ENCODE measurements at regions not wholly inside any gene's neighbourhood (a gene's known extent, or its start where the extent isn't known, plus 50 kb on each side); places are given as distances from the start of the nearest gene placed in this dataset.
"Not testable (repeated sequence)": the region's sequence is repeated elsewhere in the genome, so short reads cannot be mapped to it uniquely, and the experiment has no call there.

DNA sequence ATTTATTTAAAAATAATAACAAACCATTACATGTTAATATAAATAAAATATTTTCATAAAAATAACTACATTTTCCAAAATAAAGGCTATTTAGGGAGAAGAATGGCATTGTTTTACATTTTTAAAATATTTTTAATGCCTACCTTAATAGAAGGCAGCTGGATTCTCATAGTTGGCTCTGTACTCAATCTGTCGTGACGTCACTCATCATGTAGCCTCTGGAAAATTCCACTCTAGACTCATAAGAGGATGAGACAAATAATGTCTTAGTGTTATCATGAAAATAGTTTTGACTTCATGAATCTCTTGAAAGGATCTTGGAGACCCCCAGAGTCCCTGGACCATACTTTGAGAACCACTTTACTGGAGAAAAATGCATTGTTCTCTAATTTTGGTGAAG is 93.1 kb downstream of the NXNL2 start (continued):
- TF ChIP-seq FOXA1 (IDR thresholded peaks at IDR 0.05): no peak

GRCh38 chr9:88628811-88629210 is 93.8 kb downstream of the NXNL2 start:
- Histone ChIP-seq H3K27me3 (ENCODE audit: control insufficient read depth in 4 of 4, insufficient read depth in 4 of 4, low read length in 3 of 4) (no peaks in the 10 kb centered on the region), H3K9me3 (ENCODE audit: control insufficient read depth in 4 of 4, low read length in 3 of 4) (peaks cover 0 to 3% (median 0%) of the 10 kb centered on the region in 4 donors), H3K36me3 (ENCODE audit: control insufficient read depth in 4 of 4, insufficient read depth in 3 of 4, low read depth in 1 of 4, low read length in 3 of 4) (no peaks in the 10 kb centered on the region), H3K9ac (ENCODE audit: low read depth in 1 of 2, low read length in 2 of 2) (no peak overlapping the region), H3K4me1 (ENCODE audit: control insufficient read depth in 4 of 4, insufficient read depth in 4 of 4, low read length in 3 of 4) (no peaks in the 10 kb centered on the region), H3K27ac (ENCODE audit: low read depth in 1 of 2, low read length in 2 of 2) (no peak overlapping the region), H3K4me3 (ENCODE audit: low read depth in 1 of 3, low read length in 3 of 3) (no peak overlapping the region)
- TF ChIP-seq RXRA (IDR thresholded peaks at IDR 0.05) (no peak), HNF4A (conservative IDR thresholded peaks at IDR 0.05) (no peak), EGR1 (IDR thresholded peaks at IDR 0.05; ENCODE audit: low read depth in 2 of 2) (no peak), YY1 (IDR thresholded peaks at IDR 0.05) (no peak), NR2F2 (IDR thresholded peaks at IDR 0.05) (no peak), TAF1 (conservative IDR thresholded peaks at IDR 0.05) (no peak), FOXA1 (IDR thresholded peaks at IDR 0.05) (no peak), GABPA (IDR thresholded peaks at IDR 0.05 in 1 of 2, conservative IDR thresholded peaks at IDR 0.05 in 1 of 2) (no peak), HNF4G (IDR thresholded peaks at IDR 0.05) (no peak), RAD21 (IDR thresholded peaks at IDR 0.05) (no peak), ATF3 (IDR thresholded peaks at IDR 0.05) (no peak), FOXA2 (IDR thresholded peaks at IDR 0.05) (no peak), MAX (IDR thresholded peaks at IDR 0.05) (no peak), JUND (IDR thresholded peaks at IDR 0.05) (no peak)
- TF ChIP-seq, protein P1, sequence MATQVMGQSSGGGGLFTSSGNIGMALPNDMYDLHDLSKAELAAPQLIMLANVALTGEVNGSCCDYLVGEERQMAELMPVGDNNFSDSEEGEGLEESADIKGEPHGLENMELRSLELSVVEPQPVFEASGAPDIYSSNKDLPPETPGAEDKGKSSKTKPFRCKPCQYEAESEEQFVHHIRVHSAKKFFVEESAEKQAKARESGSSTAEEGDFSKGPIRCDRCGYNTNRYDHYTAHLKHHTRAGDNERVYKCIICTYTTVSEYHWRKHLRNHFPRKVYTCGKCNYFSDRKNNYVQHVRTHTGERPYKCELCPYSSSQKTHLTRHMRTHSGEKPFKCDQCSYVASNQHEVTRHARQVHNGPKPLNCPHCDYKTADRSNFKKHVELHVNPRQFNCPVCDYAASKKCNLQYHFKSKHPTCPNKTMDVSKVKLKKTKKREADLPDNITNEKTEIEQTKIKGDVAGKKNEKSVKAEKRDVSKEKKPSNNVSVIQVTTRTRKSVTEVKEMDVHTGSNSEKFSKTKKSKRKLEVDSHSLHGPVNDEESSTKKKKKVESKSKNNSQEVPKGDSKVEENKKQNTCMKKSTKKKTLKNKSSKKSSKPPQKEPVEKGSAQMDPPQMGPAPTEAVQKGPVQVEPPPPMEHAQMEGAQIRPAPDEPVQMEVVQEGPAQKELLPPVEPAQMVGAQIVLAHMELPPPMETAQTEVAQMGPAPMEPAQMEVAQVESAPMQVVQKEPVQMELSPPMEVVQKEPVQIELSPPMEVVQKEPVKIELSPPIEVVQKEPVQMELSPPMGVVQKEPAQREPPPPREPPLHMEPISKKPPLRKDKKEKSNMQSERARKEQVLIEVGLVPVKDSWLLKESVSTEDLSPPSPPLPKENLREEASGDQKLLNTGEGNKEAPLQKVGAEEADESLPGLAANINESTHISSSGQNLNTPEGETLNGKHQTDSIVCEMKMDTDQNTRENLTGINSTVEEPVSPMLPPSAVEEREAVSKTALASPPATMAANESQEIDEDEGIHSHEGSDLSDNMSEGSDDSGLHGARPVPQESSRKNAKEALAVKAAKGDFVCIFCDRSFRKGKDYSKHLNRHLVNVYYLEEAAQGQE (IDR thresholded peaks at IDR 0.05): no peak
- TF ChIP-seq, protein P2, sequence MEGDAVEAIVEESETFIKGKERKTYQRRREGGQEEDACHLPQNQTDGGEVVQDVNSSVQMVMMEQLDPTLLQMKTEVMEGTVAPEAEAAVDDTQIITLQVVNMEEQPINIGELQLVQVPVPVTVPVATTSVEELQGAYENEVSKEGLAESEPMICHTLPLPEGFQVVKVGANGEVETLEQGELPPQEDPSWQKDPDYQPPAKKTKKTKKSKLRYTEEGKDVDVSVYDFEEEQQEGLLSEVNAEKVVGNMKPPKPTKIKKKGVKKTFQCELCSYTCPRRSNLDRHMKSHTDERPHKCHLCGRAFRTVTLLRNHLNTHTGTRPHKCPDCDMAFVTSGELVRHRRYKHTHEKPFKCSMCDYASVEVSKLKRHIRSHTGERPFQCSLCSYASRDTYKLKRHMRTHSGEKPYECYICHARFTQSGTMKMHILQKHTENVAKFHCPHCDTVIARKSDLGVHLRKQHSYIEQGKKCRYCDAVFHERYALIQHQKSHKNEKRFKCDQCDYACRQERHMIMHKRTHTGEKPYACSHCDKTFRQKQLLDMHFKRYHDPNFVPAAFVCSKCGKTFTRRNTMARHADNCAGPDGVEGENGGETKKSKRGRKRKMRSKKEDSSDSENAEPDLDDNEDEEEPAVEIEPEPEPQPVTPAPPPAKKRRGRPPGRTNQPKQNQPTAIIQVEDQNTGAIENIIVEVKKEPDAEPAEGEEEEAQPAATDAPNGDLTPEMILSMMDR (IDR thresholded peaks at IDR 0.05; ENCODE audit: low read depth, low read length, missing input control): no peak
- TF ChIP-seq, protein P3, sequence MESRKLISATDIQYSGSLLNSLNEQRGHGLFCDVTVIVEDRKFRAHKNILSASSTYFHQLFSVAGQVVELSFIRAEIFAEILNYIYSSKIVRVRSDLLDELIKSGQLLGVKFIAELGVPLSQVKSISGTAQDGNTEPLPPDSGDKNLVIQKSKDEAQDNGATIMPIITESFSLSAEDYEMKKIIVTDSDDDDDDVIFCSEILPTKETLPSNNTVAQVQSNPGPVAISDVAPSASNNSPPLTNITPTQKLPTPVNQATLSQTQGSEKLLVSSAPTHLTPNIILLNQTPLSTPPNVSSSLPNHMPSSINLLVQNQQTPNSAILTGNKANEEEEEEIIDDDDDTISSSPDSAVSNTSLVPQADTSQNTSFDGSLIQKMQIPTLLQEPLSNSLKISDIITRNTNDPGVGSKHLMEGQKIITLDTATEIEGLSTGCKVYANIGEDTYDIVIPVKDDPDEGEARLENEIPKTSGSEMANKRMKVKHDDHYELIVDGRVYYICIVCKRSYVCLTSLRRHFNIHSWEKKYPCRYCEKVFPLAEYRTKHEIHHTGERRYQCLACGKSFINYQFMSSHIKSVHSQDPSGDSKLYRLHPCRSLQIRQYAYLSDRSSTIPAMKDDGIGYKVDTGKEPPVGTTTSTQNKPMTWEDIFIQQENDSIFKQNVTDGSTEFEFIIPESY (IDR thresholded peaks at IDR 0.05): no peak
- no peak for DNase-seq (ENCODE audit: low spot score)

GRCh38 chr9:88630574-88630973 is 95.6 kb downstream of the NXNL2 start:
- 63% methylated on average over 3 of the region's 3 CpGs for WGBS
- H3K36me3 ChIP-seq (ENCODE audit: control insufficient read depth in 4 of 4, insufficient read depth in 3 of 4, low read depth in 1 of 4, low read length in 3 of 4); H3K27me3 ChIP-seq (ENCODE audit: control insufficient read depth in 4 of 4, insufficient read depth in 4 of 4, low read length in 3 of 4); H3K9me3 ChIP-seq (ENCODE audit: control insufficient read depth in 4 of 4, low read length in 3 of 4); H3K4me1 ChIP-seq (ENCODE audit: control insufficient read depth in 4 of 4, insufficient read depth in 4 of 4, low read length in 3 of 4); H3K4me3 ChIP-seq (ENCODE audit: low read depth in 1 of 3, low read length in 3 of 3); H3K9ac ChIP-seq (ENCODE audit: low read depth in 1 of 2, low read length in 2 of 2); DNase-seq (ENCODE audit: low spot score); H3K27ac ChIP-seq (ENCODE audit: low read depth in 1 of 2, low read length in 2 of 2): not testable (repeated sequence)

Measured in liver (tissue), 8 donors.